Mucosa of gallbladder (tissue), 1 donor: ENCODE measurements at regions not wholly inside any gene's neighbourhood (a gene's known extent, or its start where the extent isn't known, plus 50 kb on each side); places are given as distances from the start of the nearest gene placed in this dataset.
"Not testable (repeated sequence)": the region's sequence is repeated elsewhere in the genome, so short reads cannot be mapped to it uniquely, and the experiment has no call there.

ENCODE experiments used
- DNase-seq: peaks from one replicate; pipeline ENCODE4 v3.0.0-alpha.2; 2020; ENCODE audit warnings: low spot score
- donor health status: DM: no; HTN: no; CAD: no.

DNA sequence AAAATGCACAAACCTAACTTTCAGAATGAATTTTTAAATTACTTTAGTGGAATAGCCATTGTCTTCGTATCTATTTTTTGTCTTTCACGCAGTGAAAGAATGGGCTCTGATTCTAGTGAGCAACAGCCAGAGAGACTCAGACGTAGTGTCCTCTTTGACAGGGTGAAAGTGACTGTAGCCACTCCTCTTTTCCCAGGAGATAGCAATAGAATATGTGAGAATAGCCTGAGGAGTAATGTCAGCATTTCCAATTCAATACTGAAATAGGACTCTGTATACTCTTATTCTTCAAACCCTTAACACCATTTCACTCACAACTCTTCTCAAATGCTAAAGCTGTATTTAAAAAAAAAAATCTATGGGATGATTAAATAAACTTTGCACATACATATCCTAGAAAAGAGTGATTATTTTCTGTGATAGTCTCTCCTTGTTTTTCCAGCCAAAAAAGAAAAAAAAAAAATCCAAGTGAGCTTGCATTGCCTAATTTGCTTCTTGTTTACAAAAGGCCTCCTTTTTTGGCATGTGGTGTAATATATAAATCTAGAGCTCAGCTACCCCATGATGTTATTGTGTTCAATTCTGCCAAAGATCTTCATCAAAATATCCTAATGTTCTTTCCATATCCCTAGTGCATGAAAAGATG, 626.1 kb upstream of the SLITRK6 start:
- DNase-seq, result no peak

DNA sequence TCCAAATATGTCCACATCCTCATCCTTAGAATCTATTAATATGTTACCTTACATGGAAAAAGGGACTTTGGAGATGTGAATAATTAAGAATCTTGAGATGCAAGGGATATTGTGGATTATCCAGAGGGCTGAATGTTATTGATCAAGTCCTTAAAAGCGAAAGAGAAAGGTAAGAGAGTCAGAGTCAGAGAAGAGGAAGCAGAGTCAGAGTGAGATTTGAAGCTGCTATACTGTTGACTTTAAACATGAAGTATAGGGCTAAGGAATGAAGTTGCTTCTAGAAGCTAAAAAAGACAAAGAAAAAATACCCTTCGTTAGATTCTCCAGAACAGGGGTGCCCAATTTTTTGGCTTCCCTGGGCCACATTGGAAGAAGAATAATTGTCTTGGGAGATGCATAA, 627.2 kb upstream of the SLITRK6 start:
- no peak for DNase-seq

DNA sequence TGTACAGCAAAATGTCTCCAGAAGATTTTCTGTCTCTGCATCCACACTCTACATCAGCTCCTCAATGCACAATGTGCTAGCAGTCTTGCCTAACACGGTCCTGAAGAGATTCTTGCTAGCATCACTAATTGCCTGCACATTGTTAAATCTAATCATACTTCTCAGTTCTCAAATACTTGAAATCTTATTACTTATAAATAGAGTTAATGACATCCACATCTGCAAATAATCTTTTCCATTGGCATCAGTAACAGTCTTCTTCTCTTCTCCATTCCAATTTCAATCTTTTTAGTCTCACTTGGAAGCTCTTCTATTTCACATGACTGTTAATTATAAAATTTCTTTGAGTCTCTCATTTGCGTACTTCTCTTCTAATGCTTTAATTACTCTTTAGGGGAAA, 630.5 kb upstream of the SLITRK6 start:
- DNase-seq, result no peak

DNA sequence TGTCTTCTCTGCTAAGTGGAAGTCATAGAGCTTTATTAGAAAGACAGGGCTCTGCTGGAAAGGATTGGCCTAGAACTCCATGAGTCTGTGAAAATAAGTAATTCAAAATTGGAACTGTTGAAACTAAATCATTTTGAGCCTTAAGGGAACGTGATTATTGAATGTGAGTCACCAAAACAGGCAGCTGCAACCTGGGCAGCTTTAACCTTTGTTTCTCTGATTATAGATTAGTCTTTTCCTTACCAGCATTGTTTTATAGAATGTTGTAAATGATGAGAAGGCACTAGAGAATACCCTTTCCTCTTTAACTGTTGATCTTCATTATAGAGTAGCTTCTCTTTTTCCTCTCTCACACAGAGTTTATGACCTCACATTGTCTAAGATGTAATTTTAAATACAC, 638.8 kb upstream of the SLITRK6 start:
- no peak for DNase-seq

DNA sequence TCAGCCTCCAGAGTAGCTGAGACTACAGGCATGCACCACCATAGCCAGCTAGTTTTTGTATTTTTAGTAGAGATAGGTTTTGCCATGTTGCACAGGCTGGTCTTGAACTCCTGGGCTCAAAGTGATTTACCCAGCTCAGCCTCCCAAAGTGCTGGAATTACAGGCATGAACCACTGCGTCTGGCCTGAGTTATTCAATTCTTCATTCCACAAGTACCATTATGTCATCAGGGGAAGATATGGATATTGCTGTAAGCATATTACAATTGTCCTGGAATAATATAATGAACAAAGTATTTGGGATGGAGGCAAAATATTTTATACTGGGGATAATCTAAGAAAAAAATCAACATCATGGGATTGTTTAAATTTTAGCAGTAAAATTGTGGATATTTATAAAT, 646.0 kb upstream of the SLITRK6 start:
- no peak for DNase-seq

DNA sequence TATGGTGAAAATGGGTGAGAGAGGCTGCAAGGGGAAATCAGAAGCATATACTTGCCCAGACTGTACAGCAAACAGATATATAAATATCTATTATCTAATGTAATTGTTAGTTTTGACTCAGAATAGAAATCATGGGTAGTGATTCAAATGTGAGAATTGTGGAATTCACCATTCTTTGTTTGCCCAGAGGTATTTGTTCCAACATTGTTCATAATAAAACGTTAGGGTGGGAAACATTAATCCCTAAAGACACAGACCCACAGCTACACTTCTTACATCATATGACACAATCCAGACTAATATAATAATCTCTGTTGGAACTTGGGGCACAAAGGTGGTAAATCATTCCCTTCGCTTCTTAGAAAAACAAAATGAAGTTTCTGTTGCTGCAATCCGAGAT, 646.5 kb upstream of the SLITRK6 start:
- DNase-seq, result no peak

DNA sequence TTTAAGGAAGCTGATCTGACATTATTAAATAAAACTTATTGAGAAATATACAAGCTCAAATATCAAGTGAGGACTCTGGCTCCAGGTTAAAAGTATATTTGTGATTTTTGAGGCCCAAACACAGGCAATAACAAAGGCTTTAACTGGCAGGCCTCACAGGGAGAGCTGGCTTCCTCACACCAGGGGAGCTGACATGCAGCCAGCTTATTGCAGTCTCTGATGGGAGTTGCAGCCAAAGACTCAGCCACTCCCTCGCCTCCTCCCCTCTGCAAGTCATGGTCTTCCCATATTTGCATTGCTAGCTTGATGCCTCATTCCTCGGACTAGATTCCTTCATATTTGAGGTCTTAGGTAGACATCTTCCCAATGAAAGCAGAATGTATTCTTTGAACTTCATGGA, 647.1 kb upstream of the SLITRK6 start:
- no peak for DNase-seq

DNA sequence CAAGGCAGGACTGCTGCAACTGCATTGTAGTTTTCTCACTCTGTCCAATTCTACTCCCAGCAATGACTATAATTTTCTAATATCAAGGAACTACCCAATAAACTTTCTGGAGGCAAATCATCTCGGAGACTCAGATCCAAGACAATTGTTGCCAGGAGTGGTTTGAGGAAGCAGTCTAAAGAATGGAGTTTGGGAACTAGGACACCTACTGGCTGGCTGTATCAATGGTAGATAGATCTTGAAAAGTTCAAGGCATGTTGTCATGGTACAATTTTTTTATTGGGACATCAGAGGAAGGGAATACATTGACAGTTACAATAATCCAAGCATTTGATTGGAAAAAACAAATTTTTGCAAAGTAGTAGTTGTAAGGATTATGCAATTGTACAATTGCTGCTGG, 648.3 kb upstream of the SLITRK6 start:
- no peak for DNase-seq

DNA sequence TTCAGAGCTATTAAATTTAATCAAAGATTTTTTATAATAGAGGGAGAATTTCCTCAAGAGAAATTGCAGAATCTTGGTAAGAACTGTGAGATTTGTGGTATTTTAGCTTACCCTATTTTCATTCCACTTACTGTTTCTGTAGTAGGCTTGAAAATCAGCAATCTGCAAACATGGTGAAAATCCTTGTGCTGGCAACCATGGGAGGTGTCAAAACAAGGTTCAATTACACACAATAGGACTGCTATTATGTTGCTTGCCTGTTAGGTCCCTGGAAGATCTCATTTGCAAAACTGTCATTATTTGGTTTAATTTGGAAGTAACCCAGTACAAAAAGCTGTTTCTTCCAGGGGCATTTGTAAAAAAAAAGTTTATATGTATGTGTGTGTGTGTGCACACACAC, 662.8 kb upstream of the SLITRK6 start:
- DNase-seq, result no peak

DNA sequence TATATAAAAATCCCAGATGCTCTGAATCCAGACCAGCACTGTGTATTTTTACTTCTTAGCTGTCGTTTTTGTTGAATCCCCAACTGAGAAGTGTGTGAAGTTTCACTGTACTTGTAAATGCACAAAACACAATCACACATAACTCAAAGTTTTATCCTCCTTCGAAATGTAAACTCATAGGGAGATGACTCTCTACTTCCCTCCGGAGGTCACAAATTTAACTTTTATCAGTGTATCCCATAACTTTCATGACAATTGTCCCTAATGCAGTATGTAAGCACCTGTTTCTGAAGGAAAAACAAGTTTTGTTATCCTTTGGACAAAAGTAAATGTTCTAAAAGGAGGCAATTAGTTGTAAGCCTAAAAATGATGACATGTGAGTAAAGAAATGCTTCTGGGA, 665.0 kb upstream of the SLITRK6 start:
- no peak for DNase-seq

DNA sequence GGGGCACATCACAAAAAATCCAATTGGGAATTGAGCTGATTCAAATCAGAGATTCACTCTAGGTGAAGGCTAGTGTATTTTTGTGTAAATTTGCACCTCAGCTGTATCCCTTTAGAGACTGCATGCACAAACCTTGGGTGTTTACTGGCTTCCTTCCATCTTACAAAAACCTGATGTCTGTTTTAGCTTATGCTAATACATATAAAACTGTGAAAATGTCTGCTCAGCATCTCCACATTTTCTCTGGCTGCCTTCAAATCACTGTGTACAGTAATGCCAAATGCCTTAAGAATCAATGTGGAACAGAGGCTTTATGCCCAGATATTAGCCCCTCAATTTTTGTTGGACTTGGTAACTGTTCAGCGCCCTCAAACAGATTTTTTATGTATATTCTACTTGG, 675.8 kb upstream of the SLITRK6 start:
- DNase-seq, result no peak

DNA sequence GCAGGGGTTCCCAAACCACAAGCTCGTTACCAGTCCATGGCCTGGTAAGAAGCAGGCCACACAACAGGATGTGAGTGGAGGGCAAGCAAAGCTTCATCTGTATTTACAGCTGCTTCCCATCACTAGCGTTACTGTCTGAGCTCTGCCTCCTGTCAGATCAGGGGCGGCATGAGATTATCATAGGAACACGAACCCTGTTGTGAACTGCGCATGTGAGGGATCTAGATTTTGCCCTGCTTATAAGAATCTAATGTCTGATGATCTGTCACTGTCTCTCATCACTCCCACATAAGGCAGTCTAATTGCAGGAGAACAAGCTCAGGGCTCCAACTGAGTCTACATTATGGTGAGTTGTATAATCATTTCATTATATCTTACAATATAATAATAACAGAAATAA, 677.4 kb upstream of the SLITRK6 start:
- no peak for DNase-seq

DNA sequence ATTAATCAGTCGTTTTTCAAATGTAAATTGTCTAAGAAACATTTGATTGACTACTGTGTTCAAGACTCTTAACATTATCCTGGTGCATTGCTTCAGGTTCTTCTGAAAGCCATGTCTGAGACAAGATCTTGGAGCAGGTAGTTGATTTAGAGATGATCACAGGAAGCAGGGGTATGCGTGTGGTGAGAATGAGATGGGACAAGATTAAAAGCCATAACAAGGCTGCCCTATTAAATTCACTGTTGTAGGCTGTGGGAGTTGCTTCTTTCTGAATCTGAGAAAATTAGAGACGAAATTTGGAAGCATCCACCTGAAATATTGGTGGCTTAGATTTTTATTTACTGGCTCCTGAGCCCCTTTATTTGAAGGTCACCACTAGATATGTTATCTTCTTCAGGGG, 687.4 kb upstream of the SLITRK6 start:
- no peak for DNase-seq

DNA sequence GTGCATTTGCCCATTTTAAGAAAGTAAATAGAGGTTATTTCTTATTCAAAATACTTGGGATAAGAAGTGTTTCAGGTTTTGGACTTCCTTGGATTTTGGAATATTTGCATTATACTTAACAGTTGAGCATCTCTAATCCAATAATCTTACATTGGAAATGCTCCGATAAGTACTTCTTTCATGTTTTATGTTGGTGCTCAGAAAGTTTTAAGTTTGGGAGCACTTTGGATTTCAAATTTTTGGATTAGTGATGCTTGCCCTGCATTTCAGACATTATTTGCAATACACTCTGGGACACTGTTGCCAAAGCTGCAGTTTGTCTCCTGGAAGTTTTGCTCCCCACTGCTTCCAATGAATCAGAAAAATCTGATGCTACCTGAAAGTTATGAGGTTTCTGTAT, 691.9 kb upstream of the SLITRK6 start:
- no peak for DNase-seq

DNA sequence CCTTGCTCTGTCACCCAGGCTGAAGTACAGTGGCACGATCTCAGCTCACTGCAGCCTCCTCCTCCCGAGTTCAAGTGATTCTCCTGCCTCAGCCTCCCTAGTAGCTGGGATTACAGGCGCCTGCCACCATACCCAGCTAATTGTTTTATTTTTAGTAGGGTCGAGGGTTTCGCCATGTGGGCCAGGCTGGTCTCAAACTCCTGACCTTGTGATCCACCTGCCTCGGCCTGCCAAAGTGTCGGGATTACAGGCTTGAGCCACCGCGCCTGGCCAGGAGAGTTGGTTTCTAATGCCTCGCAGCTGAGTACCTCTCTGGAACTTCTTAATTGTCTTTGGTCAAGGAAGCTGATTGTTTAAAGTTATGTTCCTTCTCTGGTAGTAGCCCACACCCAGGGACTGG, 702.7 kb upstream of the SLITRK6 start:
- DNase-seq, result not testable (repeated sequence)

DNA sequence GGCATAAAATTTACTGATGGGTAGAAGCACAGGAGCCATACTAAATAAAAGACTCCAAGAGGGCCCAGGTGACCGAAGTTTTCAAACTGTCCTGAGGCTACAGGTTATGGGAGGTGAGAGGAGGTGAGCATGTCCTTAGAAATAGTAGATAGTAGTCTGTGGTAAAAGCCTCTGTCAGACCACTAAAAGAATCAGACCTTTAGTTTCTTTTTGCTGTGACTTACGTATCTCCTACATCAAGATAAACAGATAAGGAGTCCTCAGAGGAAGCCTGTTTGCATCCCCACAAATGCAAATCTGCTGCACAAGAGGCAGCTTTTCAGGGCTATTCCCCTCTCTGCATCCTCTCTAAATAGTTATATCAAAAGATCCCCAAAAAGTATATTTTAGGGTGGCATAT, 711.6 kb upstream of the SLITRK6 start:
- no peak for DNase-seq

DNA sequence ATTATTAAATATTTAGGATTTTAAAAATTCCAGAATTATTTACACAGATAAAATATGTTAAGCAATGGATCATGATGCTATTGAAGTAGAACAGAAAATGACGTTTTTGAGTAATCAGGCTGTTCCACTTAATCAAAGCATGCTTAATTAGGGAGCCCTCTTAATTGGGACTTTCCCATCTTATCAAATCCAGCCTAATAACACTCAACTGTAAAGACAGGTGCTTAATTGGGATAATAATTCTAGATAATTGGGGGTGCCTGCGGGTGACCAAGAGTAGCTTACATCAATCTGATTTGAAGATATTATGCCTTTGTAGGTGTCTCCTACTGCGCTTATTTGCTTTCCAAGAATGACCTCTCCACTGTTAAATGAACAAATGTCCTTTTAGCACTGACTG, 742.2 kb upstream of the SLITRK6 start:
- DNase-seq, result no peak

DNA sequence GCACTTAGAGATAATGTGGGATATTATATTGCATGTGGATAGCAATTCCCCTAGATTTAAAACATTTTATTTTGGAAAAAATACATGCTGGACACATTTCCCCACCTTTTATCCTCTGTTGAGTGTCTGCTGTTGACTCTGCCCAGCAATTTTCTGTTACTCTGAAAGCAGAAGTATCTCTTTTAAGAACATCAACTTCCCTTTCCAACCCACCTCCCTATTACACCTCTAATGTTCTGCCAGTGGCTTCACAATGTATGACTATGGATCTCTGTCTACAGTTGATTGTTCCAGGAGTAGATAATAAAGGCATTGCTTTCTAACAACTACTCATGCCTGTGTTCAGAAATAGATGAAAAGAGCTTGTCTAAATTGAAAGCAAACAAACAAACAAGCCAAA, 754.8 kb upstream of the SLITRK6 start:
- no peak for DNase-seq

DNA sequence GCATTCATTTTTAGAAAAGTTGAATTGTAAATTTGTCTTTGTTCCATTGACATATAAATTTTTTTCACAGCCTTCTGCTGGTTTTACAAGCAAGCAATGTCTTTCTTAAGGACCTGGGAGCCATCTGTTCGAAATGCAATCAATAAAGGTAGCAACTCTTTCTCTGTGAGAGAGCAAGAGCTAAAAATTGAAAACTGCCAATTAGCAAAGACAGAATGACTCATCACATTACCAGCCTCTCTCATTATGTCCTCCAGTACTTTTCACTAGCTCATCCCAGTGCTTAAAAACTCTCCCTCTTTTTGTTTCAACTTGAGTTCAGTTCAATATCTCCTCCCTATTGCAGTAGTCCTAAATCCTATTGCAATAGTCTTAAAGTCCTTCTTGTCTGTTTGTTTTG, 760.7 kb upstream of the SLITRK6 start:
- no peak for DNase-seq

DNA sequence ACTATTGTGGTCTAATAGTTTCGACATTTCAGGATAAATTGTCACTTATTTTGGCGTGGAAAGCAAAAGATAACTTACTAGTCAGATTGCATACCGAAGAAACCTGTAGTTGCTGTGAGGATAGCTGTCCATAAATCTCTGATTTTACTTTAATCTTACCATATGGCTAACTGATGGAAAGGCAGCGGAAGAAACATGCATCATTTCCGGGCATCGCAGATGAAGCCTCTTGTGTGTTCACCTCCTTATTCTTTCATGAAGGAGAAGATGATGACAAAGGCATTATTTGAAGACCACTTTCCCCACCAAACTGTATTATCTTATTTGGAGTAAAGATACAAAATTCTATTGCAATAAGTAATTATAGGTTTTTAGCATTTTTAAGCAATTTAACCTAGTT, 763.6 kb upstream of the SLITRK6 start:
- no peak for DNase-seq

DNA sequence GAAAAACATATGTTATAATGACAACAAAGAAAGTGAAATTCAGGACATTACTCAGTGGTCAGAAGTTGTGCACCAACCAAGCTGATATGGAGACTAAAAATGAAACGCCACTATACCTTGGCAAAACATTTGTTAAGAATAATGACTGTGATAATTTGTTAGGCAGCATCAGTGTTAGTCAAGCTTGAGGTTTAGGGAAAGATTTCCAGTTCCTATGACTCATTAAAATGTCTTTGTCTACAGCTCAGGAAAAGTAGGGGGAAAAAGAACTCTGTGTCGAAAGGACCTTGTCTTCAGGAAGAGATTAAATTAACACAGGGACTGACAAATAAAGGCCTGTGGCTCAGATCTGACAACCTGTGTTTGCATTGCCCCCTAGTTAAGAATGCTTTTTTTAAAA, 764.1 kb upstream of the SLITRK6 start:
- DNase-seq, result no peak

DNA sequence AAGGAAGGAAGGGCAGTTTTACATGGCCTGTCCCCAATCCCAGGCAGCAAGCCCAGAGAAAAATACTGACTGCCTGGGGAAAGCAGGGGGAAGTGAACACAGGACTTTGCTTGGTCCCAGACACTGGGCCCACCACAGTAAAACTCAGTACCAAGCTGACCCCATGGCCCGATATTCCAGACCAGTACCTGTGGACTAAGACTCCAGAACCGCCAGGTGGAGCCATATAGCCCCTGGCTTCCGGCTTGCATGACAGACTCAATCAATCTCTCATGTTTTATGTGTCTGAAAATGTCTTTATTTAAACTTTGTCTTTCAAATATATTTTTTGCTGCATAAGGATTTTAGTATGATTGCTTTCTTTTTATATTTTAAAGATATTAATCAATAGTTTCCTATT, 767.9 kb upstream of the SLITRK6 start:
- no peak for DNase-seq

DNA sequence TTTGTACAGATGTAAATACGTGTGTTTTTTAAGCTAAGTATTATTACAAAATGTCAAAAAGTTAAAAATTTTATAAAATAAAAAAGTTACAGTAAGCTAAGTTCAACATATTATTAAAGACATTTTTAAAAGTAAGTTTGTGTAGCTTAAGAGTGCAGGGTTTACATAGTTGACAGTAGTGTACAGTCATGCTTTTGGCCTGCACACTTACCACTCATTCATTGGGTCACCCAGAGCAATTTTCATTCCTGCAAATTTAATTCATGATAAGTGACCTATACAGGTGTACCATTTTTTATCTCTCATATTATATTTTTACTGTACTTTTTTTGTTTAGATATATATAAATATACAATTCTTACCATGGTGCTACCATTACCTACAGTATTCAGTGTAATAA, 769.9 kb upstream of the SLITRK6 start:
- DNase-seq, result no peak

DNA sequence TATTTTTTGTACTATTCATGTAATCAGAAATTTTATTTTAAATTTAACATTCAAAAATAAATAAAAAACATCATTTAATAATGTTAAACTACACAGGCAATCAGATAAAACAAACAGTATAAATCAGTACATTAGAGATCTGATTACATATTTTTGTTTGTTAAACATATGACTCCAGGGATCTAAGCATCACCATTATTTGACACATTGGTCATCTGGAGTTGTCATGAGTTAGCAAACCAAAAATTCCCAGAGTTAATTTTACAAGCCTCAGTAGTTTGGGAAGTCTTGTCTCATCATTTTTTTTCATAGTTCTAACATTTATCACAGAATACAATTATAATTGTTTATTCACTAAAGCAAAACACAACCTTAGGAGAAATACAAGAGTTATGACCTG, 770.8 kb upstream of the SLITRK6 start:
- no peak for DNase-seq

DNA sequence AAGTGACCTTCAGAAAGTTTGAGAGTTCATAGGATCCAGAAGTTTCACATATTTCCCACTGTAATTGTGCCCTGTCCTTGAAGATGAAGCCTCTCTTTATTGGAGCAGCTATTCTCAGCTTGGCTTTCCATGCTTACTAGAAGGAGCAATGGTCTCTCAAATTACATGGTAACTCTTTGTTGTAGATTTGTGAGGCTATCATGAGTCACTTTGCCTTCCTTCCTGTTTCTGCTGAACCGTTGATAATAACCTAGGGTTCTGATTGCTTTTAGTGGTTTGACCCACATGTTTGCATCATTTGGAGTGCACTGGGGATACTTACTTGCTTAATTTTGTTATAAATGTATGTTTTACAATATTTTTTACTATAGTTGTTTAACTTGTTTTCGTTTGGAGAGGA, 772.9 kb upstream of the SLITRK6 start:
- DNase-seq, result no peak
